GM12892 (cell line): ENCODE measurements at regions not wholly inside any gene's neighbourhood (a gene's known extent, or its start where the extent isn't known, plus 50 kb on each side); places are given as distances from the start of the nearest gene placed in this dataset.

Source experiments
- POLR2A ChIP-seq: IDR thresholded peaks from 2 replicates; pipeline ENCODE4 v1.6.1; 2011; ENCODE audit warnings: low read depth, low read length, control low read depth
- POLR2AphosphoS5 ChIP-seq: IDR thresholded peaks from 2 replicates; pipeline ENCODE4 v1.6.1; 2011; ENCODE audit warnings: low read depth, low read length, control low read depth
- TAF1 ChIP-seq: IDR thresholded peaks from 2 replicates; pipeline ENCODE4 v1.6.1; 2011; ENCODE audit warnings: low read depth, mild to moderate bottlenecking, control low read depth, low read length, borderline replicate concordance

GRCh38 chr16:47834485-47835024, 321.2 kb downstream of the ABCC12 start:
- TF ChIP-seq POLR2AphosphoS5 = no peak
- no peak for TF ChIP-seq TAF1
- no peak for TF ChIP-seq POLR2A
